GM21390 (cell line): ENCODE measurements at regions not wholly inside any gene's neighbourhood (a gene's known extent, or its start where the extent isn't known, plus 50 kb on each side); places are given as distances from the start of the nearest gene placed in this dataset.

Source experiments
- ATAC-seq: cut with Tn5 transposase; IDR thresholded peaks from one replicate; pipeline ENCODE4 v1.9.1; 2021; ENCODE audit not compliant: unreplicated experiment

DNA sequence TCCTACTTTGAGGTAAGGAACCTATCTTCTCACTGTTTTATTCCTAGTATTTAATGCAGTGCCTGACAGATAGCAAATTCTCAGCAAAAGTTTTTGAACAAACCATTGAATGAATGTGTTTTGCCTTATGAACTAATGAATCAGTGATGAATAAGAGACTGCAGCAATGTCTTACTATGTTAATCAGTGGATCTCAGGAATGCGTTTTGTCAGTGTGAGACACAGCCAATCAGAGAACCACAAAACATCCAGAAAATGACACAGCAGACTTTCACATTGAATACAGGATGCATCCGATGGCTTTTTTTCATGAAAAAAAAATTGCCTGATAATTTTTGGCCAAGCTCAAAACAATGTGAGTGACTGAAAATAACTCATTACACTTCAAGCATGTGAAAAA lies 270.5 kb downstream of the BMP2 start:
- ATAC-seq = no peak

- no peak for ATAC-seq
These were observed 290.1 kb downstream of the BMP2 start for GRCh38 chr20:7057611-7058010.

DNA sequence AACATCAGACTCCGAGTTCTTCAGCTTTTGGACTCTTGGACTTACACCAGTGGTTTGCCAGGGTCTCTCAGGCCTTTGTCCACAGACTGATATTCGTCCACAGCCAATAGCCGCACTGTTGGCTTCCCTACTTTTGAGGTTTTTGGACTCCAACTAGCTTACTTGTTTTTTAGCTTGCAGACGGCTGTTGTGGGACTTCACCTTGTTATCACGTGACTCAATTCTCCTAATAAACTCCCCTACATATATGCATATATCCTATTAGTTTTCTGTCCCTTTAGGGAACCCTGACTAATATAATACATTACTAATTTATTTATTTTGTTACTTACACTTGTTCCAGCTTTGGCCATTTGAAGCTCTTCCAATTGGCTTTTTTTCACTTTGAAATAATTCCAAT lies 311.3 kb downstream of the BMP2 start:
- no peak for ATAC-seq

DNA sequence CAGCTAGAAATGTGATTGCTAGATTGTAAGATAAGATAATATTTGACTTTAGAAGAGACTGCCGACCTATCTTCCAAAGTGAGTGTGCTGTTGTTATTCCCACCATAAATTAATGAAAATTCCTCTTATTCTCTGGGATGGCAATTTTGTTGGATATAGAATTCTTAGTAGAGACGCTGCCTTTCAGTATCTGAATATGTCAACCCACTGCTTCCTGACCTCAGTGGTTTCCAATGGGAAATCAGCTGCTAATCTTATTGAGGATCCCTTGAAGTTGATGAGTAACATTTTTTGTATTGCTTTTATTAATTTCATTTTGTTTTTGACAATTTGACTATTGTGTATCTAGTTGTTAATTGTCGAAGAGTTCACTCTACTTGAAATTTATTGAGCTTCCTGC lies 313.0 kb downstream of the BMP2 start:
- ATAC-seq = no peak

DNA sequence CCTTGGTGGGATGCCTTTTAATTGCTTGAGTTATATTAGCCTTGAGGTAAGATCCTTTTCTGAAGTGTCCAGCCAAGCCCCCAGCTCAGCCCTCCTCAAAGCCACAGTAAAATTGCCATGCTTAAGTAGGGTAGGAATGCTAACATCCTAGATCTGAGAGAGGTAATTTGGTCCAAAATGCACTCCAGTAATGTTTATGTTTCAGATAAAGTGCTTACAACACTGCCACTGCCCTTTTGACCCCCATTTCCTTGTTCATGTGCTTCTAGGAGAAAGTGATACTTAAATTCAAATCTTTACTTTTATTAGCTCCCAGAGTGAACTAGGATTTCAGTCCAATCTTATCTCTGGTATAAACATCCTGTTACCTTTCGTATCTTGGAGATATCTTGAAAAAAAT lies 318.0 kb downstream of the BMP2 start:
- no peak for ATAC-seq

- no peak for ATAC-seq
These were observed 320.3 kb downstream of the BMP2 start for GRCh38 chr20:7087803-7088202.

DNA sequence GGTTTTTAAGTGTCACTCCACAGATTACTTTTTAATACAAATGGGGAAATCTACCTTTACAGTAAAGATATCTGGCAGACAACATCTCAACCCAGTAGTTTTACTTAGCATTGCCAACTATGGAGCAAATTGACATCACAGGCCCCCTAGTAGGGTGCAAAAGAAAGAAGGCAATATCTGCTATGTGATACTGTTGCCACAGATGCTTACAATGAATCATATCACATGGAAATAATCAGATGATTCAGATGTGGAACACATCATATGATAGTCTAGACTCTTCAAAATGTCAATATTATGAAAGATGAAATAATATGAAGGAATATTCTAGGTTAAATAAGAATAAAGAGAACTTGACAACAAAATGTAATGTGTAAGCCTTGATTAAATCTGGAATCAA lies 322.5 kb downstream of the BMP2 start:
- no peak for ATAC-seq

DNA sequence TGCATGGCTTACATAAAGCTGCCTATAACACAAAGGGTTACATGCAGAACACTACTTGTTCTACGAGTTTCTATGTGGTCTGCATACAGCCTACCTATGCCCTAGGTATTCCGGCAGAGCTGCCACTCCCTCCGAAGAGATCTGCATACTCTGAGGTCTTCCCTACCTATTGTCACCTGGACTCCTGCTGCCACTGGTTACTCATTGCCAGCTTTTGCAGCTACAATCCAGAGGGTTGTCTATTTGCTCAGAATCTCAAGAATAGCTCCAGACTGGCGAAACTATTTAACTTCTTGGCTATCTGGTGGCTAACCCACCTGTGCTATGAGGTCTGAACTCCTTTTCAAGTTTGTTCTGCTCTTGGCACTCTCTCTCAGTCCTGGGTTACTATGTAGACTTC lies 323.3 kb downstream of the BMP2 start:
- ATAC-seq = no peak

DNA sequence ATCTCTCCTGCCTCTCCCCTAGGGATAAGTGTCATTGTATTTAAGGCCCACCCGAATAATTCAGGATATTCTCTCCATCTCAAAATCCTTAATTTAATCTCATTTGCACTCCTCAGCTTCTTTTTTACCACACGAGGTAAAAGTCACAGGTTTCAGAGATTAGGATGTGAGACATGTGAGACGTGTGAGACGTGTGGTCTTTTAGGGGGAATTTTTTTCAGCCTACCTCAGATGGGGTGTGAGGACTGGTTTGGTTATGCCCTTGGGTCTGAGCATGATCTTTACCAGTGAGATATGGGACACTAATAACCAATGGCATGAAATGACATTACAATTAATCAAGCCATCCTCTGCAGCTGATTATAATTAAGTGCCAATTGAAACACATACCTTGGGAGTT lies 324.2 kb downstream of the BMP2 start:
- ATAC-seq = no peak

GRCh38 chr20:7094438-7094997 lies 327.0 kb downstream of the BMP2 start:
- ATAC-seq = peak; percentile 53

GRCh38 chr20:7106910-7107309 lies 339.4 kb downstream of the BMP2 start:
- ATAC-seq = no peak

DNA sequence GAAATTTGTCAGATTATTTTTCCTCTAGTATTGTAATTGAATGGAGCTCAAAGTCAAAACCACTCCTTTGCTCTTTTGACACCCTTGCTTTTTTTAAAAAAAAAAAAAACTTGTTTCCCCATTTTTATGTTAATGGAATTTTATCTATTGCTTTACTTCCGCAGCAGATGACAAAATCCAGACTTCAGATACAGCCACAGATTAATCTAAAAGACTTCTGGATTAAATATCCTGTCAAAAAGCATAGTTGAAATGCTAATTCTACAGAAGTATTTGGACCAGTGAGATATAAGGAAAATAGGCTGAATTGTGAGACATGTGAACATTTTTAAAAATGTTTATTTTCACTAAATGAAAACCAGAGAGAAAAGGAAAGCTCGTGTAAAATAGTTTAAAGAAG lies 341.4 kb downstream of the BMP2 start:
- no peak for ATAC-seq

GRCh38 chr20:7113577-7114466 lies 346.3 kb downstream of the BMP2 start:
- ATAC-seq = peak; percentile 57

- no peak for ATAC-seq
These were observed 356.0 kb downstream of the BMP2 start for GRCh38 chr20:7123457-7123856.

- no peak for ATAC-seq
These were observed 356.6 kb downstream of the BMP2 start for GRCh38 chr20:7124120-7124519.

GRCh38 chr20:7136886-7137285 lies 369.4 kb downstream of the BMP2 start:
- no peak for ATAC-seq

GRCh38 chr20:7137395-7138151 lies 370.1 kb downstream of the BMP2 start:
- peak; percentile 72 for ATAC-seq

- ATAC-seq = no peak
These were observed 377.0 kb downstream of the BMP2 start for GRCh38 chr20:7144464-7144863.

DNA sequence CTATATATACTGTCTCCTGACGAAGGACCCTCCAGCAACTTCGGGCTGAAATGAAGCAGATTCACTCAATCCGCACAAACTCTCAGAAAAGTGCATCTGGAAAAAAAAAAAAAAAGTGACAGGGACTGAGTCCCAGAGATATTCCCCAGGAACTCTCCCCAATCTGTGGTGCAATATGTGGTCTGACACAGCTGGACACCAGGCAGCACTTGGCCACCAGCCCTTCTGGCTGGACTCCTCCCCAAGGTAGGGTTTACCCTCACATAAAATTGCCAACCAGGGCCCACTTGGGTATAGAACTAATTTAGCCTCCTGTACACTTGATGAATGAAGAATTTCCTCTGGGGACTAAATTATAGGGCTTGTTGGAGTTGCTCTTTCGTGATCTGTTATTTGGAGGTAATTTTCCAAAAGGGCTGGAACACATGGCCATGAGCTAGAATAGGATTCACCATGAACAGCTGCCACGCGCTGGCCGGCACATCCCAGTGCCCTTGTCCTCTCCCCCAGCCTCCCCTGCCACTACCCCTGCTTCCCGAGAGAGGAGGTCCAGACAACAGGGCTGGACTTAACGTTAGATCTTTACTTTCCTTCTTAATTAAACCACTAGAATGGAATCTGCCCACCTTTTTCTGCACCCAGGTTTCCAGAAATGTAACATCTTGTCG lies 379.2 kb downstream of the BMP2 start:
- ATAC-seq = no peak

- no peak for ATAC-seq
These were observed 379.7 kb downstream of the BMP2 start for GRCh38 chr20:7147220-7147601.

DNA sequence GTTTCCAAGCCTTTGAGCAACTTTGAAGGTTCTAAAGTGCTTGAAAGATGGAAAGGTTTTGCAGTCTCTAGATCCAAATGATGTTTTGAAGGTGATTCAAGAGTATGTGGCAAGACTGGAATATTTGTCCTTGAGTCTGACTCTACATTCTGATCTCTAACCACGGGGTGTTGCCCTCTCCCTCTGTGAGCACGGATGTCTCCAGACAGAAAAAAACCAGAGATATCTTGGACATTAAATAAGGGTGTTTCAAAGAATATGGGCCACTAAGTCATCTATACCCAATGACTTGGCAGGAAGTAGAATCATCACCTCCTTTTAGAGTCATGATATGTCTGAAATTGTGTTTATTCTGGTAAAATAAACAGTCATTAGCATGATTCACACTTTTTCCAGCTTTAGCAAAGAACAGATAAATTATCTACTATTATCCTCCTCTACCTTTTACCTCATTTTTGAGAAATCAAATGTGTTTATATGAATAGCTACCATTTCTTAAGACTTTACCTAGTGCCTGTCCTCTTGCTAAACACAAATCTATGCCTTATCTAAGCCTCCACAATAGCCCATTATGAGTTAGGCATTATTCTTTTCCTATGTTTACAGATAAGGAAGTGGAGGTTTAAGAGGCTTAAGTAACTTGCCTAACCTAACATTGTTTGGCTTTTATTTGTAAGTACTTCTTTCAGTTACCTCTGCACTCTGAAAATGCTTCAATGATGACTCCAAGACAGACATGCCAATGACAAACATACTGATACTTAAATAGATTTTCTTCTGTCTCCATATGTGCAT lies 384.4 kb downstream of the BMP2 start:
- no peak for ATAC-seq
